PC-9 (cell line): ENCODE measurements at regions not wholly inside any gene's neighbourhood (a gene's known extent, or its start where the extent isn't known, plus 50 kb on each side); places are given as distances from the start of the nearest gene placed in this dataset.

Source experiments
- EZH2 ChIP-seq: fragments of 200-600 bp; sonication (generic); IDR thresholded peaks from 2 replicates; pipeline ENCODE4 v1.8.0; 2017; ENCODE audit warnings: antibody characterized with exemption, low read depth
- TF ChIP-seq, protein P1 (sequence below): fragments of 200-600 bp; sonication (generic); conservative IDR thresholded peaks from 2 replicates; pipeline ENCODE4 v1.6.1; 2017; ENCODE audit warnings: mixed run types, antibody characterized with exemption, mild to moderate bottlenecking, moderate library complexity

DNA sequence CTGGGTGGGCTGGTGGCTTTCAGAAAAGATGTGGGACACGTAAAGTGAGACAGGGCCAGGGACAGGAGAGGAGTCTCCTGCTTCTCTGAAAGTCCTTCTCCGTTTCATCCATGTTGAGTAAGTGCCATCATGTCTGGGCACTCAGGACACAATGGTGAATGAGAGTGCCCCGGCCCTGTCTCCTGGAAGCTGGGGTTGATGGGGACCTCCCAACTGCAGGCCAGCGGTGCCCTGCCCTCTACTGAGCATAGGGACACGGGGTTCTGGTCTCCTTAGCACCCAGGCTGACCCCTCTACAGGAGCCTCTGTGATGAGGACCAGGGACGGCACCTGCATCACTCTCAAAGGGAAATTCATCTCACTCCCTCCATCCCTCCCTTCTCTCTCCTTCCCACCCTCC, 772.3 kb downstream of the BRD1 start:
- TF ChIP-seq, protein P1, sequence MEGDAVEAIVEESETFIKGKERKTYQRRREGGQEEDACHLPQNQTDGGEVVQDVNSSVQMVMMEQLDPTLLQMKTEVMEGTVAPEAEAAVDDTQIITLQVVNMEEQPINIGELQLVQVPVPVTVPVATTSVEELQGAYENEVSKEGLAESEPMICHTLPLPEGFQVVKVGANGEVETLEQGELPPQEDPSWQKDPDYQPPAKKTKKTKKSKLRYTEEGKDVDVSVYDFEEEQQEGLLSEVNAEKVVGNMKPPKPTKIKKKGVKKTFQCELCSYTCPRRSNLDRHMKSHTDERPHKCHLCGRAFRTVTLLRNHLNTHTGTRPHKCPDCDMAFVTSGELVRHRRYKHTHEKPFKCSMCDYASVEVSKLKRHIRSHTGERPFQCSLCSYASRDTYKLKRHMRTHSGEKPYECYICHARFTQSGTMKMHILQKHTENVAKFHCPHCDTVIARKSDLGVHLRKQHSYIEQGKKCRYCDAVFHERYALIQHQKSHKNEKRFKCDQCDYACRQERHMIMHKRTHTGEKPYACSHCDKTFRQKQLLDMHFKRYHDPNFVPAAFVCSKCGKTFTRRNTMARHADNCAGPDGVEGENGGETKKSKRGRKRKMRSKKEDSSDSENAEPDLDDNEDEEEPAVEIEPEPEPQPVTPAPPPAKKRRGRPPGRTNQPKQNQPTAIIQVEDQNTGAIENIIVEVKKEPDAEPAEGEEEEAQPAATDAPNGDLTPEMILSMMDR: no peak
- TF ChIP-seq EZH2: no peak
